Activated CD4-positive, alpha-beta T cell treated with anti-CD3 and anti-CD28 coated beads, Interleukin-2, amount 50 U/mL, for 48 hours (primary cell): ENCODE measurements at regions not wholly inside any gene's neighbourhood (a gene's known extent, or its start where the extent isn't known, plus 50 kb on each side); places are given as distances from the start of the nearest gene placed in this dataset.
A peak's percentile ranks its signal among the peaks of the same experiment; 100 is the strongest.

Source experiments
- DNase-seq, 2 experiments: peaks; one replicate each; pipeline ENCODE4 v3.0.0-alpha.2; 2020

GRCh38 chr10:62633976-62634375 lies 170.5 kb upstream of the ADO start:
- DNase-seq = no peak

GRCh38 chr10:62634576-62634975 lies 169.9 kb upstream of the ADO start:
- no peak for DNase-seq

GRCh38 chr10:62635127-62635526 lies 169.4 kb upstream of the ADO start:
- DNase-seq = no peak

GRCh38 chr10:62636825-62637248 lies 167.7 kb upstream of the ADO start:
- no peak for DNase-seq

- peak; percentile 70 to 77 for DNase-seq
Observed at GRCh38 chr10:62637249-62638061, 167.1 kb upstream of the ADO start.

- DNase-seq = no peak
Observed at GRCh38 chr10:62638062-62638477, 166.4 kb upstream of the ADO start.

GRCh38 chr10:62639144-62639543 lies 165.4 kb upstream of the ADO start:
- DNase-seq = no peak

GRCh38 chr10:62640411-62640810 lies 164.1 kb upstream of the ADO start:
- DNase-seq = no peak

- DNase-seq = no peak
Observed at GRCh38 chr10:62643606-62644587, 160.6 kb upstream of the ADO start.

GRCh38 chr10:62647375-62648092 lies 157.0 kb upstream of the ADO start:
- DNase-seq = peak in 1 of 2 experiments; percentile 26

GRCh38 chr10:62648921-62649320 lies 155.6 kb upstream of the ADO start:
- no peak for DNase-seq

GRCh38 chr10:62650411-62650810 lies 154.1 kb upstream of the ADO start:
- DNase-seq = no peak

- no peak for DNase-seq
Observed at GRCh38 chr10:62651341-62651740, 153.2 kb upstream of the ADO start.

- DNase-seq = no peak
Observed at GRCh38 chr10:62652114-62652513, 152.4 kb upstream of the ADO start.

GRCh38 chr10:62652564-62652963 lies 152.0 kb upstream of the ADO start:
- DNase-seq = no peak

GRCh38 chr10:62653254-62653653 lies 151.3 kb upstream of the ADO start:
- DNase-seq = no peak

- no peak for DNase-seq
Observed at GRCh38 chr10:62654966-62655336, 149.6 kb upstream of the ADO start.

- peak in 1 of 2 experiments; percentile 43 for DNase-seq
Observed at GRCh38 chr10:62655337-62655994, 149.1 kb upstream of the ADO start.

GRCh38 chr10:62657244-62657835 lies 147.2 kb upstream of the ADO start:
- DNase-seq = no peak

- no peak for DNase-seq
Observed at GRCh38 chr10:62658516-62658915, 146.0 kb upstream of the ADO start.

- no peak for DNase-seq
Observed at GRCh38 chr10:62661143-62661542, 143.4 kb upstream of the ADO start.

- DNase-seq = no peak
Observed at GRCh38 chr10:62662486-62662885, 142.0 kb upstream of the ADO start.
